ENCODE measurements at regions not wholly inside any gene's neighbourhood (a gene's known extent, or its start where the extent isn't known, plus 50 kb on each side); places are given as distances from the start of the nearest gene placed in this dataset.
A peak's percentile ranks its signal among the peaks of the same experiment; 100 is the strongest.
"Not testable (repeated sequence)": the region's sequence is repeated elsewhere in the genome, so short reads cannot be mapped to it uniquely, and the experiment has no call there.

DNA sequence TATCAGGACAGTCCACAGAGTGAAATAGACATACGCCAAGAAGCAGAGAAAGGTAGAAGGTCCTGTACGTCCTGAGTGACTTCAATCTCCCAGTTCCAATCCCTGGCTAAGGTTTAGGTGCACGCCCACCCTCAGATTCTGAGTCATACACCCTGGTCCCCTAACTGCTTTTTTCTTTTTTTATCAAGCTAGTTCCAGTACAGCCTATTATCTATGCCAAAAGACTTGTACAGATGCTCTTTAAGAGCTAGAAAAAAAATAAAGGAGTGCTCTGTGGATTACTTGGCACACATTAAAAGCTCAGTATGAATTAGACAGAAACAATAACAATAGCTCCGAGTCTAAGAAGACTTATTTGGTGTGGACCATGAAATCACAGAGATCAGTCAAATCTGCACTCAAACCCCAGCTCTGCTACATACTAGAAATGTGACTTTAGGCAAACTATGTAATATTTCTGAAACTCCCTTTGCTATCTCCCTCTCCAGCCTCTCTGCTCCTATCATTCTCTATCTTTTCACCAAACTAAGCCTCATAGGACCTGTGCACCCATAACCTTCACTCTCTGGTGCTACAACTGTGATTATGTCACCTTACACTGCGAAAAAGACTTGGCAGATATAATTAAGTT lies 168.8 kb upstream of the KCTD7 start:
- not testable (repeated sequence) for DNase-seq

- DNase-seq: no peak
Observed at GRCh38 chr7:66460921-66461361, 167.7 kb upstream of the KCTD7 start.

DNA sequence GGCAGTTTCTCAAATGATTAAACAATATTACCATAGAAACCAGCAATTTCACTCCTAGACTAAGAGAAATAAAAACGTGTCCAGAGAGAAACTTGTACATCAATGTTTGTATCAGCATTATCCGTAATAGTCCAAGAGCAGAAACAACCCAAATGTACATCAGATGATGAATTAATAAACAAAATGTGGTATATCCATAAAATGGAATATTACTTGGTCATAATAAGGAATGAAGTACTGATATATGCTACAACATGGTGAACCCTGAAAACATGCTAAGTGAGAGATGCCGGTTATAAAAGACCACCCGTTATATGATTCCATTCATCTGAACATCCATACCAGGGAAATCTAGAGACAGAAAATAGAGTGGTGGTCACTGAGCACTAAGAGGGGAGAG lies 167.3 kb upstream of the KCTD7 start:
- not testable (repeated sequence) for DNase-seq

- DNase-seq: not testable (repeated sequence)
Observed at GRCh38 chr7:66462831-66463230, 165.8 kb upstream of the KCTD7 start.

GRCh38 chr7:66464059-66464458 lies 164.6 kb upstream of the KCTD7 start:
- no peak for DNase-seq

- DNase-seq: no peak
Observed at GRCh38 chr7:66466081-66466600, 162.5 kb upstream of the KCTD7 start.

GRCh38 chr7:66467887-66468286 lies 160.8 kb upstream of the KCTD7 start:
- no peak for DNase-seq

DNA sequence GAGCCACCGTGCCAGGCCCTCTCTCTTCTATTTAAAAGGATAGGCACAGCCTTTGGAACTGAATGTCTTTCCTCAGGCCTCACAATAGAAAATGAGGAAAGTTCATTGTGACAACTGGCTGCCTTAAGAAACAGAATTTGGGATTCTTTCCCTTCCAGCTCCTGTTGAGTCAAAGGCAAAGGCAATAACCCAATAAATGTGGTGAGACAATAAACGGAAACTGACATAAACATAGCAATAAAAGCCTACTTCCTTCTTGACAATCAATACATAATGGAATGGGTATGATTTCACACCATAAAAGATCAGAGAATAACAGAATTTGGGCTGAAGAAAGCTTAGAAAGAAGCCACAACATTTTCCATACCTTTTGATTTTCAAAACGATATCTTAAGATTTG lies 155.6 kb upstream of the KCTD7 start:
- not testable (repeated sequence) for DNase-seq

GRCh38 chr7:66474441-66474840 lies 154.2 kb upstream of the KCTD7 start:
- DNase-seq: no peak

- DNase-seq: not testable (repeated sequence)
Observed at GRCh38 chr7:66476056-66476455, 152.6 kb upstream of the KCTD7 start.

DNA sequence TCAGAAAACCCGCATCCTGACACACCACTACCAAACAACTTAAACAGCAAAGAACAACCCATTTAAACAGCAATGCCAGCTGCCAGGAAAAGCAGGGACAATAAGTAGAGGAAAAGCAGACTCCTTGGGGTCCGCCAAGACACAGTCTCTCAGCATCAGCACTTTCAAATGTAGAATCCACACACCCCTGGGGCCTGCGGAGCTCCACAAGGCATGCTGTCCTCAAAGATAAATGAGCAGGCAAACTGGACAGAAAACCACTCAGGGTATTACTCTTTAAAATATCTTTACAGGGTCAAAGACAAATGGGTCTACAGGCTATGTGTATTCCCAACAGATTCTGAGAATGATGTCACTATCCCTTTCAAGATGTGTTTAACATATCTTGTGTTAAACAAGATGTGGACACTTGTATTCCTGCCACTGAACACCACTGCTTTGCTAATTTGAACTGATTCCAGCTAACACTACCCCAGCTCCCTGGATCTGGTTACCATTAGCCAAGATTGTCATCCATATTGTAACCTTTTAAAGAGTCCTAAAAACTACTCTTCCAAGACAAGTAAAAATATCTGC lies 150.8 kb upstream of the KCTD7 start:
- DNase-seq: not testable (repeated sequence)

GRCh38 chr7:66481229-66481628 lies 147.5 kb upstream of the KCTD7 start:
- not testable (repeated sequence) for DNase-seq

DNA sequence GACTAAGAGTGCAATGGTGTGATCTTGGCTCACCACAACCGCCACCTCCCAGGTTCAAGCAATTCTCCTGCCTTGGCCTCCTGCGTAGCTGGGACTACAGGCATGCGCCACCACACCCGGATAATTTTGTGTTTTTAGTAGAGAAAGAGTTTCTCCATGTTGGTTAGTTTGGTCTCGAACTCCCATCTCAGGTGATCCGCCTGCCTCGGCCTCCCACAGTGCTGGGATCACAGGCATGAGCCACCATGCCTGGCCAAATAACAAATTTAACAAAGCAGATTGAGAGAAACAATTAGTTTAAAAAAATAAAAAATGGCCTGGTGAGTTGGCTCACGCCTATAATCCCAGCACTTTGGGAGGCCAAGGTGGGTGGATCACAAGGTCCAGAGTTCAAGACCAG lies 139.6 kb upstream of the KCTD7 start:
- DNase-seq: not testable (repeated sequence)

GRCh38 chr7:66489741-66490140 lies 138.9 kb upstream of the KCTD7 start:
- DNase-seq: not testable (repeated sequence)

DNA sequence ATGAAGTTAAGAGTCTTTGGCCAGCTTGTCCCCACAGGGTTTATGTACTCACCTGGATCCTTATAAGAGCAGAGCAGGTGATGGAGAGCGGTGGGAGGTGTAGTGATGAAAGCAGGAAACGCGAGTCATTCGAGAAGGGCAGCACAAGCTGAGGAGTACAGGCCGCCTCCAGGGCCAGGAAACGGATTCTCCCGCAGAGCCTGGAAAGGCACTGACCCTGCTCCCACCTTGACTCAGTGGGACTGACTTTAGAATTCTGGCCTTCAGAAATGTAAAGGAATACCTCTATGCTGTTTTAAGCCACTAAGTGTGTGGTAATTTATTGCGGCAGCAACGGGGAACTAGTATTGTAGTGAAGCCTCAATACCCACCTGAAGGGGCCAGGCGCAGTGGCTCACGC lies 137.7 kb upstream of the KCTD7 start:
- not testable (repeated sequence) for DNase-seq

- not testable (repeated sequence) for DNase-seq
Observed at GRCh38 chr7:66492405-66492804, 136.3 kb upstream of the KCTD7 start.

GRCh38 chr7:66493235-66494205 lies 135.2 kb upstream of the KCTD7 start:
- peak; percentile 93 for DNase-seq

GRCh38 chr7:66497346-66497745 lies 131.3 kb upstream of the KCTD7 start:
- no peak for DNase-seq

GRCh38 chr7:66500087-66500486 lies 128.6 kb upstream of the KCTD7 start:
- DNase-seq: no peak

DNA sequence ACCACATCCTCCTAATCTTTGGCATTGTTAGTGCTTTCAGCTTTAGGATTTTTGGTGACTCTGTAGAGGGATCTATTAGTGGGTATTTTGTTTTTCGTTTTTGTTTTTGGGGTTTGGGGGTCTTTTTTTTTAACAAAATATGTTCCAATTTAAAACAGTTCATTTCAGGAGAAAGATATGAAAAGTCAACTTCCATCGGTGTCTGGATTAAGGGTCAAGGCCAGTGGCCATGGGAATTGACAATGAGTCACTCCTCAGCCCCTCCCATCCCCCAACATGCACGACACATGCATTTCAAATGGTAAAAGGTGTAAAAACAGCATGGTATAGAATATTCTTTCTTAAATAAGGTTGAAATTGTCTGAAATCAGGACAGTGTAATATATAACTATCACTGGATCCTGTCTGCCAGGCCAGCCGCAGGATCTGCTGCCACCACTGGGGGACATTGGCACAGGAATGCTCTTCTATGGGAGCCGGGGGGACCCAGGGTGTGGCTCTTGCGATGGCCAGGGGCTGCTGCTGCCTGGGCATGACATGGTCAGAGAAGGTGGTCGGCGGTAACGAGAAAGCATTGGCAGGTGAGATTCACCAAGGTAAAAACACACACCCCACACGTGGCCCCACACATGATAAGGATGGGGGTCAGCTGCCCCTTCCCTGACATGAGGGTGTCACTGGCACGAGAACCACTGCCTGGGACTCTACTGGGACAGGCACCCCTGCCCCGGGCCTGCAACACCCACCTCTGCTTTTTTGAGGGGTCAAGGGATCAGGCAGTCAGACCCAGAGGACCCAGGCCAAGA lies 126.2 kb upstream of the KCTD7 start:
- DNase-seq: no peak

- no peak for DNase-seq
Observed at GRCh38 chr7:66503036-66503370, 125.7 kb upstream of the KCTD7 start.

- no peak for DNase-seq
Observed at GRCh38 chr7:66503551-66504031, 125.1 kb upstream of the KCTD7 start.
